Breast epithelium (tissue), 4 donors: ENCODE measurements at regions not wholly inside any gene's neighbourhood (a gene's known extent, or its start where the extent isn't known, plus 50 kb on each side); places are given as distances from the start of the nearest gene placed in this dataset.

Experiments
- DNase-seq, 2 donors: peaks; one replicate each; pipeline ENCODE4 v3.0.0-alpha.2; 2019; ENCODE audit warnings: low spot score in 2 of 2
- H3K27ac ChIP-seq, 2 donors: fragments of 200-600 bp; sonication (generic) in 1 of 2; one replicate each; pipeline ENCODE4 v1.5.1; 2016 to 2019; ENCODE audit warnings: mild to moderate bottlenecking in 1 of 2
- H3K27me3 ChIP-seq, 2 donors: fragments of 200-600 bp; sonication (generic) in 1 of 2; one replicate each; pipeline versions ENCODE4 v1.5.1 to v1.6.0; 2017 to 2019; ENCODE audit warnings: control low read depth in 1 of 2, mild to moderate bottlenecking in 1 of 2
- H3K36me3 ChIP-seq: fragments of 200-600 bp; one replicate; pipeline ENCODE4 v1.5.1; 2019
- H3K4me1 ChIP-seq, 2 donors: fragments of 200-600 bp; sonication (generic); one replicate each; pipeline ENCODE4 v1.5.1; 2016 to 2019; ENCODE audit warnings: control low read depth in 1 of 2
- H3K4me3 ChIP-seq, 3 donors: fragments of 200-600 bp; sonication (generic); 1 replicate in 2 of 3; 2 replicates in 1 of 3; pipeline ENCODE4 v1.5.1; 2016 to 2019; ENCODE audit warnings: mild to moderate bottlenecking in 3 of 3, moderate library complexity in 2 of 3
- H3K9me3 ChIP-seq, 2 donors: fragments of 200-600 bp; sonication (generic) in 1 of 2; one replicate each; pipeline ENCODE4 v1.5.1; 2016 to 2019; ENCODE audit warnings: control low read depth in 1 of 2
- POLR2A ChIP-seq: fragments of 450-650 bp; IDR thresholded peaks from one replicate; pipeline ENCODE4 v1.6.1; 2016; ENCODE audit warnings: antibody characterized with exemption, mild to moderate bottlenecking, moderate library complexity
- POLR2AphosphoS5 ChIP-seq, 3 donors: sonication (generic); formaldehyde crosslinking; IDR thresholded peaks; one replicate each; pipeline ENCODE4 v1.6.1; 2017; ENCODE audit warnings: antibody characterized with exemption in 3 of 3
- intact Hi-C: fragments of 100-400 bp; cut with DNase I; formaldehyde crosslinking; loops from one replicate; pipeline ENCODE4 v1.15.1; 2023; ENCODE audit warnings: low total_unique reads
- TF ChIP-seq, protein P1 (sequence below), 3 donors: fragments of 450-650 bp; IDR thresholded peaks; one replicate each; pipeline ENCODE4 v1.5.1; 2016 to 2017; ENCODE audit warnings: antibody characterized with exemption in 3 of 3, mild to moderate bottlenecking in 3 of 3, moderate library complexity in 3 of 3

DNA sequence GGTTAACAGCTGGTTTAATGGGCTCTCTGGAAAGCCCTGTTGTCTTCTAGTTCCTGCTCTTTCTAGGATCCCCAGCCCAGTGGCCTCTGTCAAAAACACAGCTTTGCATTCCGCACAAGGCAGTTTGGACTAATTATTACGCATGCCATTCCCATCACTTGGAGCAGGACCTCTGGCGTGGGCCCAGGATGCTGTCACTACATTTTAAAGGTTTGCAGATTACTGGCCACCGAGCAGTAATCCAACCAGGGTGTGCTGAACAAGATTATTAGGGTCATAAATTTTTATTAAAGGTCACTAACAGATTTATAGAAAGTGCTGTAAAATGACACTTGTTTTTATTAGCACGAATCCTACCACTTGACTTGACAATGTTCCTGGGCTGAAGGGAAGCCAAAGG lies 143.6 kb upstream of the SLC6A11 start:
- Histone ChIP-seq H3K9me3 (no peaks in the 10 kb centered on the region), H3K27ac (no peak overlapping the region), H3K27me3 (peaks cover 0 to 6% of the 10 kb centered on the region in 2 donors), H3K4me1 (no peaks in the 10 kb centered on the region), H3K36me3 (no peaks in the 10 kb centered on the region), H3K4me3 (no peak overlapping the region)
- intact Hi-C loops, result no loop called here
- DNase-seq, result no peak
- no peak for TF ChIP-seq POLR2A
- TF ChIP-seq, protein P1, sequence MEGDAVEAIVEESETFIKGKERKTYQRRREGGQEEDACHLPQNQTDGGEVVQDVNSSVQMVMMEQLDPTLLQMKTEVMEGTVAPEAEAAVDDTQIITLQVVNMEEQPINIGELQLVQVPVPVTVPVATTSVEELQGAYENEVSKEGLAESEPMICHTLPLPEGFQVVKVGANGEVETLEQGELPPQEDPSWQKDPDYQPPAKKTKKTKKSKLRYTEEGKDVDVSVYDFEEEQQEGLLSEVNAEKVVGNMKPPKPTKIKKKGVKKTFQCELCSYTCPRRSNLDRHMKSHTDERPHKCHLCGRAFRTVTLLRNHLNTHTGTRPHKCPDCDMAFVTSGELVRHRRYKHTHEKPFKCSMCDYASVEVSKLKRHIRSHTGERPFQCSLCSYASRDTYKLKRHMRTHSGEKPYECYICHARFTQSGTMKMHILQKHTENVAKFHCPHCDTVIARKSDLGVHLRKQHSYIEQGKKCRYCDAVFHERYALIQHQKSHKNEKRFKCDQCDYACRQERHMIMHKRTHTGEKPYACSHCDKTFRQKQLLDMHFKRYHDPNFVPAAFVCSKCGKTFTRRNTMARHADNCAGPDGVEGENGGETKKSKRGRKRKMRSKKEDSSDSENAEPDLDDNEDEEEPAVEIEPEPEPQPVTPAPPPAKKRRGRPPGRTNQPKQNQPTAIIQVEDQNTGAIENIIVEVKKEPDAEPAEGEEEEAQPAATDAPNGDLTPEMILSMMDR (IDR thresholded peaks at IDR 0.05), result no peak
- no peak for TF ChIP-seq POLR2AphosphoS5 (IDR thresholded peaks at IDR 0.05)

DNA sequence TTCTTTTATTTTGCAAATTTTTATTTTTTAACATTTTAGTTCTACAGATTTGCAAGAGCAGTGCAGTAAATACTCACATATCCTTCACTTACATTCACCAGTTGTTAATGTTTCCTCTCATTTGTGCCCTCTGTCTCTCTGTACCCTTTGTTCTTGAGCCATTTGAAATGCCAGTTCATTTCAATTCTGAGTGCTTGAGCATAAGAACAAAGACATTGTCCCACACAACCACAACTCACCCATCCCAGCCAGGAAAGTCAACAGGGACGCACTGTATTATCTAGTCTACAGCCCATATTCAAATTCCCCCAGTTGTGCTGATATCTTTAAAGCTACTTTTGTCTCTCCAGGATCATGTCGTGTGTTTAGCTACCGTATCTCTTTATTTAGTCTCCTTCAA lies 141.4 kb upstream of the SLC6A11 start:
- Histone ChIP-seq H3K27me3 (no peaks in the 10 kb centered on the region), H3K4me3 (no peak overlapping the region), H3K27ac (no peak overlapping the region), H3K4me1 (no peaks in the 10 kb centered on the region), H3K9me3 (no peaks in the 10 kb centered on the region), H3K36me3 (no peaks in the 10 kb centered on the region)
- no peak for TF ChIP-seq POLR2A
- TF ChIP-seq, protein P1 (IDR thresholded peaks at IDR 0.05), result no peak
- TF ChIP-seq POLR2AphosphoS5 (IDR thresholded peaks at IDR 0.05), result no peak
- DNase-seq, result no peak
- intact Hi-C loops, result no loop called here

DNA sequence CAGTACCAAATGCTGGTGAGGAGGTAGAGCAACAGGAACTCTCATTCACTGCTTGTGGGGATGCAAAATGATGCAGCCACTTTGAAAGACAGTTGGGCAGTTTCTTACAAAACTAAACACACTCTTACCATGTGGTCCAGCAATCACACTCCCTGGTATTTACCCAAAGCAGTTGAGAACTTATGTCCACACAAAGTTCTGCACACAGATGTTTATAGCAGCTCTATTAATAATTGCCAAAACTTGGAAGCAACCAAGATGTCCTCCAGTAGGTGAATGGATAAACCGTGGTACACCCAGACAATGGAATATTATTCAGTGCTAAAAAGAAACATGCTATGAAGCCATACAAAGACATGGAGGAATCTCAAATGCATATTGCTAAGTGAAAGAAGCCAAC lies 139.1 kb upstream of the SLC6A11 start:
- DNase-seq, result no peak
- H3K36me3 ChIP-seq, result no peaks in the 10 kb centered on the region
- intact Hi-C loops, result no loop called here
- H3K27ac ChIP-seq, result no peak overlapping the region
- no peaks in the 10 kb centered on the region for H3K9me3 ChIP-seq
- no peak for TF ChIP-seq POLR2A
- TF ChIP-seq, protein P1 (IDR thresholded peaks at IDR 0.05), result no peak
- TF ChIP-seq POLR2AphosphoS5 (IDR thresholded peaks at IDR 0.05), result no peak
- no peak overlapping the region for H3K4me3 ChIP-seq
- H3K27me3 ChIP-seq, result no peaks in the 10 kb centered on the region
- H3K4me1 ChIP-seq, result no peaks in the 10 kb centered on the region

DNA sequence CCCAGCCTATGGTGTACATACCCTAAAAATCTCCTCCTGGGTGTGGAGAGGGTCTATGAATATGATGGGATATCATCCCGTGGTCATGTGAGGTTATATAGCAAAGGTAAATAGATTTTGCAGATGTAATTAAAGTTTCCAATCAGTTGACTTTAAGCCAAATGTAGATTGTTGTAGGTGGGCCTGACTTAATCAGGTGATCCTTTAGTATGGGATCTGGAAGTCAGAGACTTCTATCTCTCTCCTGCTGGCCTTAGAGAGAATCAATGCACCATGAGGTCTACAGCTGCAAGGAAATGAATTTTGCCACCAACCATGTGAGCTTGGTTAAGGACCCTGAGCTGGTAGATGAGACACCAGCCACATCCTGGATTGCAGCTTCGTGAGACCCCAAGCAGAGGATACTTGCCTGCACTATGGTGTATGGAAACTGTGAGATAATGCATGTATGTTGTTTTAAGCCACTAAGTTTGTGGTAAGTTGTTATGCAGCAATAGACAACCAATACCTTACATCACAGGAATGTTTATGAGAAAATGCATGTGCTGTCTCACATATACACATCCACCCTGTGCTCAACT lies 137.1 kb upstream of the SLC6A11 start:
- DNase-seq, result no peak
- Histone ChIP-seq H3K27me3 (no peaks in the 10 kb centered on the region), H3K36me3 (no peaks in the 10 kb centered on the region), H3K4me1 (no peaks in the 10 kb centered on the region), H3K9me3 (no peaks in the 10 kb centered on the region), H3K27ac (no peak overlapping the region), H3K4me3 (no peak overlapping the region)
- intact Hi-C loops, result no loop called here
- TF ChIP-seq, protein P1 (IDR thresholded peaks at IDR 0.05), result no peak
- TF ChIP-seq POLR2A, result no peak
- no peak for TF ChIP-seq POLR2AphosphoS5 (IDR thresholded peaks at IDR 0.05)

DNA sequence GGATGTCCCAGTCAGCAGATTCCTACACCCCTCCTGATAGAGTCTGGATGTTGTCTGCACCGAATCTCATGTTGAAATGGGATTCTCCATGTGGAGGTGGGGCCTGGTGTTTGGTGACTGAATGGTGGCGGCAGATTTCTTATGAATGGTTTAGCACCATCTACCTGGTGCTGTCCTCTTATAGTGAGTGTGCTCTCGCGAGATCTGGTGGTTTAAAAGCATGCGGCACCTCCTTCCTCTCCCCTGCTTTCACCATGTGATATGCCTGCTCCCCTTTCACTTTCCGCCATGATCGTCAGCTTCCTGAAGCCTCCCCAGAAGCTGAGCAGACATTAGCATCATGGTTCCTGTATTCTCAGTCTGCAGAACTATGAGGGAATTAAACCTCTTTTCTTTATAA lies 135.2 kb upstream of the SLC6A11 start:
- TF ChIP-seq POLR2A (no peak), POLR2AphosphoS5 (IDR thresholded peaks at IDR 0.05) (no peak)
- TF ChIP-seq, protein P1 (IDR thresholded peaks at IDR 0.05), result no peak
- H3K4me3 ChIP-seq, result no peak overlapping the region
- no peak for DNase-seq
- H3K36me3 ChIP-seq, result no peaks in the 10 kb centered on the region
- no peak overlapping the region for H3K27ac ChIP-seq
- H3K4me1 ChIP-seq, result no peaks in the 10 kb centered on the region
- H3K27me3 ChIP-seq, result no peaks in the 10 kb centered on the region
- no peaks in the 10 kb centered on the region for H3K9me3 ChIP-seq
- intact Hi-C loops, result no loop called here
